GM12892 (cell line): ENCODE measurements at regions not wholly inside any gene's neighbourhood (a gene's known extent, or its start where the extent isn't known, plus 50 kb on each side); places are given as distances from the start of the nearest gene placed in this dataset.
A peak's percentile ranks its signal among the peaks of the same experiment; 100 is the strongest.

Experiments
- DNase-seq: peaks from one replicate; pipeline ENCODE4 v3.0.0; 2011; ENCODE audit not compliant: insufficient read length
- FAIRE-seq: peaks from 2 replicates; lab custom pipeline; 2011; peaks lifted over from hg19 to GRCh38; lab: Jason Lieb, UNC
- POLR2A ChIP-seq: IDR thresholded peaks from 2 replicates; pipeline ENCODE4 v1.6.1; 2011; ENCODE audit warnings: low read depth, low read length, control low read depth
- POLR2AphosphoS5 ChIP-seq: IDR thresholded peaks from 2 replicates; pipeline ENCODE4 v1.6.1; 2011; ENCODE audit warnings: low read depth, low read length, control low read depth
- TAF1 ChIP-seq: IDR thresholded peaks from 2 replicates; pipeline ENCODE4 v1.6.1; 2011; ENCODE audit warnings: low read depth, mild to moderate bottlenecking, control low read depth, low read length, borderline replicate concordance

- FAIRE-seq (no peak), DNase-seq (no peak)
- TF ChIP-seq POLR2AphosphoS5 (no peak), TAF1 (no peak), POLR2A (no peak)
These were observed 158.7 kb downstream of the ZNF674 start for GRCh38 chrX:46386511-46386910.

GRCh38 chrX:46383006-46383405 is 162.2 kb downstream of the ZNF674 start:
- peak; percentile 57 for FAIRE-seq
- DNase-seq = no peak
- no peak for TF ChIP-seq POLR2AphosphoS5
- TF ChIP-seq POLR2A = no peak
- no peak for TF ChIP-seq TAF1

- no peak for TF ChIP-seq TAF1
- TF ChIP-seq POLR2AphosphoS5 = no peak
- no peak for TF ChIP-seq POLR2A
- DNase-seq = no peak
- peak; percentile 5 for FAIRE-seq
These were observed 162.6 kb downstream of the ZNF674 start for GRCh38 chrX:46382595-46382994.

- no peak for DNase-seq
- peak; percentile 96 for FAIRE-seq
- no peak for TF ChIP-seq TAF1
These were observed 163.6 kb downstream of the ZNF674 start for GRCh38 chrX:46381630-46382029.

GRCh38 chrX:46380148-46380752 is 165.0 kb downstream of the ZNF674 start:
- DNase-seq (no peak), FAIRE-seq (no peak)
- TF ChIP-seq POLR2A (no peak), TAF1 (no peak), POLR2AphosphoS5 (no peak)

GRCh38 chrX:46376246-46376885 is 168.9 kb downstream of the ZNF674 start:
- TF ChIP-seq POLR2AphosphoS5 (no peak), TAF1 (no peak), POLR2A (no peak)
- FAIRE-seq (peak; percentile 46), DNase-seq (no peak)

GRCh38 chrX:46375831-46376230 is 169.4 kb downstream of the ZNF674 start:
- TF ChIP-seq TAF1 (no peak), POLR2A (no peak), POLR2AphosphoS5 (no peak)
- DNase-seq (no peak), FAIRE-seq (no peak)

DNA sequence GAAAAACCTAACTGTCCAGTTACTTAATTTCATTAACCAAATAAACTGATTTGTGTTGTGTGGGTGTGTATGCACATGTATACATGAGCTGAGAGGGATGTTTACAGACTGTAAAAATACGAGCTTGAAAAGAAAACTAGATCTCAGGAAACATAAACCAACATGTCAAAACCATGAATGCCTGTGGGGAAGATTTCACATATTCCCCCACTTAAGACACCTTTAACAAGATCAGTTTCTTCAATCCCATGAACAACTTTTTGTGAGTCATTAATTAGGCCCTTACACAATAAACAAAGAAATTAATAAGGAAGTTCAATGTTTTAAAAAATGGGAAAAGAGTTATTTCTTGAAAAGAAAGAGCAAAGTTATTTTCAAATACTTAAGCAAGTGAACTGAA is 170.8 kb downstream of the ZNF674 start:
- TF ChIP-seq POLR2AphosphoS5 (no peak), POLR2A (no peak), TAF1 (no peak)
- FAIRE-seq = peak; percentile 17
- DNase-seq = no peak

- FAIRE-seq (no peak), DNase-seq (no peak)
- TF ChIP-seq POLR2A = no peak
- no peak for TF ChIP-seq POLR2AphosphoS5
These were observed 177.7 kb downstream of the ZNF674 start for GRCh38 chrX:46367491-46367890.

- DNase-seq (no peak), FAIRE-seq (no peak)
- TF ChIP-seq TAF1 (no peak), POLR2AphosphoS5 (no peak), POLR2A (no peak)
These were observed 178.6 kb downstream of the ZNF674 start for GRCh38 chrX:46366381-46367207.

GRCh38 chrX:46354481-46354880 is 190.7 kb downstream of the ZNF674 start:
- no peak for FAIRE-seq
- DNase-seq = no peak
- TF ChIP-seq POLR2AphosphoS5 (no peak), TAF1 (no peak), POLR2A (no peak)

GRCh38 chrX:46341767-46342322 is 203.4 kb downstream of the ZNF674 start:
- FAIRE-seq = no peak
- no peak for DNase-seq
- TF ChIP-seq TAF1 = no peak
- TF ChIP-seq POLR2AphosphoS5 = no peak
- no peak for TF ChIP-seq POLR2A
